ELF-1 (cell line): ENCODE measurements at regions not wholly inside any gene's neighbourhood (a gene's known extent, or its start where the extent isn't known, plus 50 kb on each side); places are given as distances from the start of the nearest gene placed in this dataset.

Source experiments
- DNase-seq: peaks from one replicate; pipeline ENCODE4 v3.0.0-alpha.2; 2016; ENCODE audit warnings: low read depth, low spot score

GRCh38 chr3:67798412-67798811 is 144.0 kb upstream of the SUCLG2 start:
- DNase-seq, result no peak

DNA sequence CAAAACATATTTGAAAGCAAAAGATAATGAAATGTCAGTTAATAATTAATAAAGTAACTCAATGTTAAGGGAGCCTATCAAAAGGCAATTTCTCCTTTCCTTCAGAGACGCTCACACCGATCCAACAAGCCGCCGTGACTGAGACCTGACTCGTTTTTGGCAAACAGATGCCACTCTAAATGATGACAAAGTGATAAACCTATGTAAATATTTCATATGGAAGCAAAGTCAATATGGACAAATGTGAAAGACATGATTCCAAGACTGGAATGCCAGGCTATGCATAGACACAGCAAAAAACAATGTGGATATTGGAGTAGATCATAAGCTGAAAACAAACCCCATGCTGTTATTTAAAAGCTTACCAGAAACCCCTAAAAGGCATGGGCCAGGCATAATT is 137.2 kb upstream of the SUCLG2 start:
- DNase-seq, result no peak

GRCh38 chr3:67790043-67790442 is 135.6 kb upstream of the SUCLG2 start:
- peak; percentile 71 for DNase-seq

DNA sequence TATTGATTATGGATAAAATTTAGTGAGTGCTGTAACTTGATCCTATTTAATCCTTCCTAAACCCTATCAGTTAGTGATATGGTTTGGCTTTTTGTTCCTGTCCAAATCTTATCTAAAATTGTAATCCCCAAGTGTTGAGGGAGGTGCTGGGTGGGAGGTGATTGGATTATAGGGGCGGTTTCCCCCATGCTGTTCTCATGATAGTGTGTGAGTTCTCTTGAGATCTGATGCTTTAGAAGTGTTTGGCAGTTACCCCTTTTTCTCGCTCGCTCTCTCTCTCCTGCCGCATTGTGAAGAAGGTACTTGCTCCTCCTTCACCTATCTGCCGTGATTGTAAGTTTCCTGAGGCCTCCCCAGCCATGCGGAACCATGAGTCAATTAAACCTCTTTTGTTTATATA is 134.0 kb upstream of the SUCLG2 start:
- DNase-seq, result no peak

GRCh38 chr3:67783281-67784250 is 129.2 kb upstream of the SUCLG2 start:
- no peak for DNase-seq

DNA sequence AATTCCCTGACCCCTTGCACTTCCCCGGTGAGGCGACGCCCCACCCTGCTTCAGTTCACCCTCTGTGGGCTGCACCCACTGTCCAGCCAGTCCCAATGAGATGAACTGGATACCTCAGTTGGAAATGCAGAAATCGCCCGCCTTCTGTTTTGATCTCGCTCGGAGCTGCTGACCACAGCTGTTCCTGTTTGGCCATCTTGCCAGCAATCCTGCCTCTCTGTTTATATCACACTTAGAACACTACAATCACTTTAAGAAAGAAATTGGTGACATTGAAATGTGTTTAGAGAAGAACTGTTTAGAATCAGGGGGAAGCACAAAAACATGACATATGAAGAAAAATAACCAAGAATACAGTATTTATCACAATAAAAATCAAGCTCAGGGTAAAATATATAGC is 127.5 kb upstream of the SUCLG2 start:
- no peak for DNase-seq

DNA sequence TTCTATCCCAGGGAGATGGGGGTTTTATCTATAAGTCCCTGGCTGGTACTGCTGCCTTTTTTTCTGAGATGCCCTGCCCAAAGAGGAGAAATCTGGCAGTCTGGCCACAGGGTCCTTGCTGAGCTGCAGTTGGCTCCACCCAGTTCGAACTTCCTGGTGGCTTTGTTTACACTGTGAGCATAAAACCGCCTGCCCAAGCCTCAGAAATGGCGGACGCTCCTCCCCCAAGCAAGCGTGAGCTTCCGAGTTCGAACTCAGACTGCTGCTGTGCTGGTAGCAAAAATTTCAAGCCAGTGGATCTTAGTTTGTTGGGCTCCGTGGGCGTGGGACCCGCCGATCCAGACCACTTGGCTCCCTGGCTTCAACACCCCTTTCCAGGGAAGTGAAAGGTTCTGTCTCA is 126.8 kb upstream of the SUCLG2 start:
- peak; percentile 14 for DNase-seq

- DNase-seq, result no peak
Measured at GRCh38 chr3:67774676-67775075, 120.3 kb upstream of the SUCLG2 start.

GRCh38 chr3:67765575-67765974 is 111.2 kb upstream of the SUCLG2 start:
- DNase-seq, result no peak

- DNase-seq, result no peak
Measured at GRCh38 chr3:67745296-67745695, 90.9 kb upstream of the SUCLG2 start.

DNA sequence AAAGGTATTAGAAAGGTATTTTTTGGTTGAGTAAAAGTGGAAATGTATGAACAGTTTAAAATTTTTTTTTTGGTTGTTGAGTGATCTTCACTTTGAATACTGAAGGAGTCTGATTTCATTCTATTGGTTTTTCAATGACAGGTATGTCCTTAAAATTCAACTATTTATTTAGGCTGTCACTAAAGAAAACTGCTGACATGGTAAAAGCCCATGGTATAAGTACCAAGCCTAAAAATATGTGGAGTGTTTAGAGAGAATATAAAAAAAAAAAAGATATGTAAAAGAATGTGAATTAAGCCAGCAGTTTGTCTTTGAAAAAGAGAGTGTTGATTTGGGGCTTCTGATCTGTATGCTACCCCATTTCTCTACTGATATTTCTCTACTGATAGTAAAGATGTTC is 90.3 kb upstream of the SUCLG2 start:
- DNase-seq, result no peak

GRCh38 chr3:67739851-67740250 is 85.4 kb upstream of the SUCLG2 start:
- no peak for DNase-seq

GRCh38 chr3:67737906-67738865 is 83.8 kb upstream of the SUCLG2 start:
- no peak for DNase-seq

GRCh38 chr3:67737140-67737539 is 82.7 kb upstream of the SUCLG2 start:
- DNase-seq, result no peak

DNA sequence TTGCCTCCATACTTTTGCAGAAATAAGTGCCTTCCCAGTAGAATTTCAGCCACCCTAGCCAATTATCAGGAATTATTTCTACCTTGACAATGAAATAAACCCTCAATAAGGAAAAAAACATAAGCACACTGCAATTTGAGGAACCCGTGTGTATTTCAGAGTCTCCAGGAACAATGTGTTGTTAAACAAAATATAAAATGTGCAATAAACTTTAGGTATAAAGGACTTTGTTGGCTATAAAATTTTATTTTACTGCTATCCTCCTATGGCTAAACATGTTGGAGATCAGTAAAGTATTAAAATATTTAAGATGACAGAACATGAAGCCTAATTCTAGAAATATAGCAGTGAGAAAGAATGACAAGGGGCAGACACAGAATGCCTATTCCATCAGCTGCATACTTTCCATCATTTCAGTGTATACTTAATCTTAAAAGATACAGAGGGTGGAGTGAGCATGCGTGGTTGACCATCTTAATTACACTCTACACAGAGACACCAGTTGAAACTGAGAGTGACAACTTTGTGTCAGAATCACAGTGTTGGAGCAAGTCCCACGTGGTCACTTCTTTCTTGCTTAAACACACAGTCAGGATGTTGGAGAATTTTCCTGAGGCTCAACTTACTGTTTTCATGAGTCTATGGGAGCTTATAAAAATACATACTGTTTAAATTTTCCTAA is 79.0 kb upstream of the SUCLG2 start:
- no peak for DNase-seq

- DNase-seq, result no peak
Measured at GRCh38 chr3:67724434-67724833, 70.0 kb upstream of the SUCLG2 start.

DNA sequence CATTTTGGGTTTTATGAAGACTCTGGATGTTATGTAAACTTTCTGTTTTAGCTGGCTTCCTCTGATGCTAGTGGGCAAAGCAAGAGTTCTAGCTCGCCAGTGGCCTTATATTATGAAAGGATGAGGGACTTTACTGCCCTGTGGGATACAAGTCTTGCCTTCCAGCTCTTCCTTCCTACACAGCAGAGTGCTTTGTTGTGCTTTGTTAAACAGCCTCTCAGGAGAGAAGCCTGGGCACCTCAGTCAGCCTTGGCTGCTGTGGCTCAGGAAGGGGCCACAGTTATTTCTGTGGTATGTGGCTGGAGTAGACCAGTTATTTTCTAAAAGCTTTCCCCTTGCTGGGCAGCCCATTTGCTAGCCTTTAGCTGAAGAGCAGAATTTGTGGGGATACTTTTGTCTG is 69.5 kb upstream of the SUCLG2 start:
- peak; percentile 18 for DNase-seq

DNA sequence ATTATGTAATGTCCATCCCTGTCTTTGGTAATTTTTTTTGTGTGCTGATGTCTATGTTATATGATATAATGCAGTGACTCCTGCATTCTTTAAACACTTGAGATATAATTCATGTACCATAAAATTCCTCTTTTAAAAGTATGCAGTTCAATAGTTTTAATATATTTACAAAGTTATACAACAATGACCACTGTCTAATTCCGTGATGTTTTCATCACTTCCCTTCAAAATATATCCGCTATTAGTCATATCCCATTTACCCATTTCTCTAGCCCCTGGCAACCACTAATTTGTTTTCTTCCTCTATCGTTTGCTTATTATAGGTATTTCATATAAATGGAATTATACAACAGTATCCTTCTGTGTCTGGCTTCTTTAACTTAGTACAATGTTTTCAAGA is 64.9 kb upstream of the SUCLG2 start:
- DNase-seq, result no peak

DNA sequence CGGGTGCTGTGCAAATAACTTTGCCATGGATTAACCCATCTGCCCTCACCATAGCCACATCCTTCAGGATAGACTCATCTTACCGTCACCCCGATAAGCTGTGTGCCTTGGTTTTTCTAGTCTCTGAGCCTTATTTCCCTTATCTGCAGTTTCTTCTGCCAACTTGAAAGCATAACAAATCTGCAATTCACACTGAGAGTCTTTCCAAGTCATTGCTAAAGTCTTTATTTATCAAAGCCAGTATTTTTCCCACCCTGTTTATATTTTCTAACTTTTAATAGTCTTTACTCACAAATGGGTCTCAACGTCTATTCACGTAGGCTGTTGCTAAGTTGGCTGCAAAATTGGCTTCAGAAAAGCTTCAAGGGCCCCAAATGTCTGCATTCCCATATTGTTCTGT is 61.6 kb upstream of the SUCLG2 start:
- no peak for DNase-seq

GRCh38 chr3:67713764-67714469 is 59.5 kb upstream of the SUCLG2 start:
- DNase-seq, result no peak

GRCh38 chr3:67712259-67712658 is 57.8 kb upstream of the SUCLG2 start:
- no peak for DNase-seq
